SH-SY5Y (cell line): ENCODE measurements at regions not wholly inside any gene's neighbourhood (a gene's known extent, or its start where the extent isn't known, plus 50 kb on each side); places are given as distances from the start of the nearest gene placed in this dataset.

Experiments
- GATA2 ChIP-seq: IDR thresholded peaks from 2 replicates; pipeline ENCODE4 v1.6.1; 2011; ENCODE audit warnings: mild to moderate bottlenecking, low read depth, low read length
- GATA3 ChIP-seq: IDR thresholded peaks from 2 replicates; pipeline ENCODE4 v1.6.1; 2011; ENCODE audit warnings: low read depth, mild to moderate bottlenecking, low read length, moderate library complexity

GRCh38 chr2:155372969-155373368, 674.5 kb downstream of the KCNJ3 start:
- TF ChIP-seq GATA2 (no peak), GATA3 (no peak)

- no peak for TF ChIP-seq GATA3
Measured at GRCh38 chr2:155368934-155369333, 670.4 kb downstream of the KCNJ3 start.

- TF ChIP-seq GATA3 (no peak), GATA2 (no peak)
Measured at GRCh38 chr2:155364766-155365165, 666.3 kb downstream of the KCNJ3 start.

GRCh38 chr2:155363349-155363888, 664.9 kb downstream of the KCNJ3 start:
- TF ChIP-seq GATA2 (no peak), GATA3 (no peak)

GRCh38 chr2:155357172-155357571, 658.7 kb downstream of the KCNJ3 start:
- no peak for TF ChIP-seq GATA3
- TF ChIP-seq GATA2 = no peak

GRCh38 chr2:155356250-155356649, 657.8 kb downstream of the KCNJ3 start:
- TF ChIP-seq GATA3 (no peak), GATA2 (no peak)

- TF ChIP-seq GATA2 = no peak
- TF ChIP-seq GATA3 = no peak
Measured at GRCh38 chr2:155350783-155351580, 652.5 kb downstream of the KCNJ3 start.

- no peak for TF ChIP-seq GATA2
- no peak for TF ChIP-seq GATA3
Measured at GRCh38 chr2:155332016-155332415, 633.5 kb downstream of the KCNJ3 start.

GRCh38 chr2:155320236-155320635, 621.7 kb downstream of the KCNJ3 start:
- TF ChIP-seq GATA3 (no peak), GATA2 (no peak)

GRCh38 chr2:155318710-155319109, 620.2 kb downstream of the KCNJ3 start:
- no peak for TF ChIP-seq GATA3
- TF ChIP-seq GATA2 = no peak

- no peak for TF ChIP-seq GATA2
Measured at GRCh38 chr2:155315768-155316167, 617.3 kb downstream of the KCNJ3 start.

GRCh38 chr2:155310589-155310988, 612.1 kb downstream of the KCNJ3 start:
- TF ChIP-seq GATA3 (no peak), GATA2 (no peak)

GRCh38 chr2:155309483-155309882, 611.0 kb downstream of the KCNJ3 start:
- no peak for TF ChIP-seq GATA3
- no peak for TF ChIP-seq GATA2

- TF ChIP-seq GATA2 = no peak
- TF ChIP-seq GATA3 = no peak
Measured at GRCh38 chr2:155308367-155309009, 610.0 kb downstream of the KCNJ3 start.

- no peak for TF ChIP-seq GATA2
- TF ChIP-seq GATA3 = no peak
Measured at GRCh38 chr2:155301221-155301620, 602.7 kb downstream of the KCNJ3 start.

- TF ChIP-seq GATA2 (no peak), GATA3 (no peak)
Measured at GRCh38 chr2:155298001-155298400, 599.5 kb downstream of the KCNJ3 start.
